HUES64 (cell line): ENCODE measurements at regions not wholly inside any gene's neighbourhood (a gene's known extent, or its start where the extent isn't known, plus 50 kb on each side); places are given as distances from the start of the nearest gene placed in this dataset.

Experiments
- H3K27ac ChIP-seq: 2 replicates; pipeline ENCODE4 v1.7.0; 2013; ENCODE audit warnings: low read depth, low read length, inconsistent platforms
- H3K27me3 ChIP-seq: 2 replicates; pipeline ENCODE4 v1.6.1; 2013; ENCODE audit warnings: mild to moderate bottlenecking, low read length; ENCODE audit not compliant: insufficient read depth
- H3K36me3 ChIP-seq: 2 replicates; pipeline ENCODE4 v1.6.1; 2013; ENCODE audit warnings: mild to moderate bottlenecking, low read length; ENCODE audit not compliant: insufficient read depth
- H3K4me1 ChIP-seq: 2 replicates; pipeline ENCODE4 v1.6.1; 2013; ENCODE audit warnings: mild to moderate bottlenecking, low read length, moderate library complexity; ENCODE audit not compliant: insufficient read depth
- H3K4me3 ChIP-seq: 2 replicates; pipeline ENCODE4 v1.5.1; 2013; ENCODE audit warnings: mild to moderate bottlenecking, low read length, moderate library complexity
- H3K9ac ChIP-seq: 2 replicates; pipeline ENCODE4 v1.6.1; 2013; ENCODE audit warnings: mild to moderate bottlenecking, low read depth, low read length
- H3K9me3 ChIP-seq: 2 replicates; pipeline ENCODE4 v1.6.1; 2013; ENCODE audit warnings: low read depth, low read length; ENCODE audit not compliant: insufficient read depth
- WGBS: fragments of 150-250, 120-280 bp; methylation state at CpG from one replicate; pipeline ENCODE4 v1.1.7; 2013; ENCODE audit warnings: missing lambda C conversion rate; 5-methylcytosine and 5-hydroxymethylcytosine counted together

DNA sequence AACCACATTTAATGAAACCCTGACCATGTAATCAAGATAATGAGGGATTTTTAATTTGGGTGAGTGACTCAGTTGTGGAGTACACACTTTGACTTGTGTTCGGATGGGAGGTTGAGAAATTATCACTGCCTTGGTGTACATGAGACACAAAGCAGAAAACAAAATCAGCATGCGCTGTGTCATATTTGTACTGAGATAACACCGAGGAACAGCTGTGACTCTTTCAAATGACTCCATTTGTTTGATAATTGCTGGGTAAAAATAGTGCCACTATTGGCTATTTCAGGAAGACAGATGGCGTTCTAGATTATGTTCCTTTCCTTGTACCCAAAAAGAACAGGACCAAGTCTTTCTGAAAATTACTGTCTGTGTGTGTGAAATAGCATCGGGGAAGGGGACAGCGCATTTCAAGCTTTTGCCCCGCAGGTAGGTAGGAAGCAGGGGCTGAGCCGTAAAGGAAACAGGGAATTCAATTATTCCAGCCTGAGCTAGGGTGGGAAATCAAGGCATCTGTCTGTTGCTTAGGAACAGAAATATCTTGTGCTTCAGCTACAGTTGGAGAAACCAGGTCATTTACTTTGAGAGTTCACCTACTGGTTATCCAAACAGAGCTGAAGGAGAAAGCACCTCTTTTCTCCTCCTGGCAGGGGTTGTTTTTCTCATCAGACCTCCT is 114.3 kb downstream of the SNAPC1 start:
- Histone ChIP-seq H3K4me3 (no peak overlapping the region), H3K27me3 (no peaks in the 10 kb centered on the region), H3K9ac (no peak overlapping the region), H3K27ac (no peak overlapping the region), H3K36me3 (no peaks in the 10 kb centered on the region), H3K9me3 (no peaks in the 10 kb centered on the region), H3K4me1 (no peaks in the 10 kb centered on the region)
- 92% methylated on average over 8 of the region's 8 CpGs for WGBS

- WGBS, result 87% methylated on average over 6 of the region's 6 CpGs
- H3K27me3 ChIP-seq, result no peaks in the 10 kb centered on the region
These were observed 114.8 kb downstream of the SNAPC1 start for GRCh38 chr14:61877035-61877390.

GRCh38 chr14:61877768-61878167 is 115.5 kb downstream of the SNAPC1 start:
- H3K36me3 ChIP-seq, result no peaks in the 10 kb centered on the region
- H3K27ac ChIP-seq, result no peak overlapping the region
- no peaks in the 10 kb centered on the region for H3K9me3 ChIP-seq
- H3K4me3 ChIP-seq, result no peak overlapping the region
- H3K27me3 ChIP-seq, result no peaks in the 10 kb centered on the region
- WGBS, result 91% methylated on average over 5 of the region's 5 CpGs
- no peak overlapping the region for H3K9ac ChIP-seq
- no peaks in the 10 kb centered on the region for H3K4me1 ChIP-seq

More at GRCh38 chr14:61877035-61877390, 114.8 kb downstream of the SNAPC1 start:
- no peaks in the 10 kb centered on the region for H3K9me3 ChIP-seq
- no peaks in the 10 kb centered on the region for H3K36me3 ChIP-seq
- no peak overlapping the region for H3K4me3 ChIP-seq
- no peak overlapping the region for H3K27ac ChIP-seq
- no peaks in the 10 kb centered on the region for H3K4me1 ChIP-seq
- no peak overlapping the region for H3K9ac ChIP-seq

GRCh38 chr14:61878931-61879330 is 116.7 kb downstream of the SNAPC1 start:
- Histone ChIP-seq H3K4me3 (no peak overlapping the region), H3K4me1 (no peaks in the 10 kb centered on the region), H3K27ac (no peak overlapping the region), H3K27me3 (no peaks in the 10 kb centered on the region), H3K9me3 (no peaks in the 10 kb centered on the region), H3K36me3 (no peaks in the 10 kb centered on the region), H3K9ac (no peak overlapping the region)
- WGBS, result 91% methylated on average over 1 of the region's 1 CpG

- H3K9ac ChIP-seq, result no peak overlapping the region
- no peaks in the 10 kb centered on the region for H3K36me3 ChIP-seq
- H3K4me1 ChIP-seq, result no peaks in the 10 kb centered on the region
- H3K27ac ChIP-seq, result no peak overlapping the region
- no peaks in the 10 kb centered on the region for H3K9me3 ChIP-seq
- no peak overlapping the region for H3K4me3 ChIP-seq
- 88% methylated on average over 1 of the region's 1 CpG for WGBS
- no peaks in the 10 kb centered on the region for H3K27me3 ChIP-seq
These were observed 118.8 kb downstream of the SNAPC1 start for GRCh38 chr14:61881046-61881445.

DNA sequence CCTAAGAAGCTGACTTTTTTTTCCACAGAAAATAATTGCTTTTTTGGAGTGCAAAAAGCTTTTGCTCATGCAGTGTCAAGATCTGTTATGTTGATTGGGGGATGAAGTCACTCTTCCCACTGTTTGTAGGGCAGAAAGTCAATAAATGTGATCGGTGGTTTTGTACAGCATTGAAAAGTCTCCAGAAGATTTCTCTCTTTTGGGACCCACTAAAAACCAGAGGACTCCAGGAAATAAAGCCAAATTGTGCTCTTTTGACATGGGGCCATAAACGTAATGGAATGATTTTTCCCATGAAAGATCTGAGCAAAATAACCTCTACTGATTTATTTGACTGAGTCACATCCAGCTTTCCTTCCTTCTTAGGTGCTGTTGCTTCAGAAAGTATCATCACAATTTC is 122.5 kb downstream of the SNAPC1 start:
- Histone ChIP-seq H3K9ac (no peak overlapping the region), H3K36me3 (no peaks in the 10 kb centered on the region), H3K4me3 (no peak overlapping the region), H3K4me1 (peaks cover 2% of the 10 kb centered on the region; the same call in 1 of the 2 replicates), H3K27me3 (no peaks in the 10 kb centered on the region), H3K9me3 (no peaks in the 10 kb centered on the region), H3K27ac (no peak overlapping the region)
- WGBS, result 91% methylated on average over 2 of the region's 2 CpGs

GRCh38 chr14:61885203-61885961 is 123.2 kb downstream of the SNAPC1 start:
- Histone ChIP-seq H3K36me3 (no peaks in the 10 kb centered on the region), H3K27ac (no peak overlapping the region), H3K4me3 (no peak overlapping the region), H3K9ac (no peak overlapping the region), H3K4me1 (peaks cover 5% of the 10 kb centered on the region; the same call in 1 of the 2 replicates), H3K27me3 (no peaks in the 10 kb centered on the region), H3K9me3 (no peaks in the 10 kb centered on the region)
- 95% methylated on average over 1 of the region's 2 CpGs for WGBS

DNA sequence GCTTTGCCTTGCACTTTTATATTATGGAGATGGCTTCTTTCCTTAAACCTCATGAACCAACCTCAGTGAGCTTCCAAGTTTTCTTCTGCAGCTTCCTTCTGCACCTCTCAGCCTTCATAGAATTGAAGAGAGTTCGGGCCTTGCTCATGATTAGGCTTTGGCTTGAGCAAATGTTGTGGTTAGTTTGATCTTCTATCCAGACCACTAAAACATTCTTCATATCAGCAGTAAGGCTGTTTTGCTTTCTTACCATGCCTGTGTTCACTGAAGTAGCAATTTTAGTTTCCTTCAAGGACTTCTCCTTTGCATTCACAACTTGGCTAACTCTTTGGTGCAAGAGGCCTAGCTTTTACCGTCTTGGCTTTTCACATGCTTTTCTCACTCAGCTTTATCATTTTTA is 125.4 kb downstream of the SNAPC1 start:
- Histone ChIP-seq H3K4me3 (no peak overlapping the region), H3K27ac (no peak overlapping the region), H3K9ac (no peak overlapping the region), H3K36me3 (no peaks in the 10 kb centered on the region), H3K9me3 (no peaks in the 10 kb centered on the region), H3K27me3 (no peaks in the 10 kb centered on the region), H3K4me1 (peaks cover 16% of the 10 kb centered on the region)
- 100% methylated on average over 1 of the region's 2 CpGs for WGBS

DNA sequence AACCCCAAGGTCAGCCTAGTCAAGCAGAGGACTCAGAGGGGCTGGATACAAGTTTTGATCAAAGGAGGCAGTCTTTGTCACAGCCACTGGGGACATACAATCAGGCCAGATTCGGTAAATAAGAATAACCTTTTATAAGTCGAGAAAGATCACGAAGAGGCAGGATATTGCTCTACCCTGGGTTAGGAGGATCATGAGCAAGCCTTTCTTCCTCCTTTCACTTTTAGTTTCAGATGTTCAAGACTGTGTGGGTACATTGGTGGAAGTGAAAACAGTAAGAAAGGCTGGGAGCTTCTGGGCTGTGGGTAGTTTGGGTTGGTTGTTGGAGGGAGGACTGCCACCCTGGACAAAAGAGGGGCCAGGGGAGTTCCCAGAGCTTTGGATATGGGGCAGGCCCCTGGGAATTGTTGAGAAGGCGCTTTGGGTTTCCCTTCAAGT is 127.7 kb downstream of the SNAPC1 start:
- Histone ChIP-seq H3K4me3 (no peak overlapping the region), H3K9me3 (no peaks in the 10 kb centered on the region), H3K27ac (no peak overlapping the region), H3K4me1 (peaks cover 16% of the 10 kb centered on the region), H3K9ac (no peak overlapping the region), H3K36me3 (no peaks in the 10 kb centered on the region), H3K27me3 (no peaks in the 10 kb centered on the region)
- 70% methylated on average over 4 of the region's 4 CpGs for WGBS

DNA sequence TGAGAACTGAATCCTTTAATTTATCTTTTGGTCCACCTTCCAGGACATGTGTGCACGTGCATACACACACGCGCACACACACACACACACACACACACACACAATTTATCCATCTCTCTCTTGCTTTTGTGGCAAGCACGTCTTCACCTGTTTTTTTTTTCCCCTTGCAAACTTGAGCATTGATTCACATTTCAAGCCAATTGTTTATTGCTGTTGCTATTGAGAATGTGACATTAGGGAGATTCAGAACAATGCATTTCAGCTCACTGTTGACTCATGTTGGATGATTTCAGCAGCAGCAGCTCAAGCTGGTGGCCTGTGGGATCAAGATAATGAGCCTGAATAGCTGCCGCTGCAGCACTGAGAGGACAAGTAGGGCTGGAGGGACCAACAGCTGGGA is 128.9 kb downstream of the SNAPC1 start:
- H3K27me3 ChIP-seq, result no peaks in the 10 kb centered on the region
- no peaks in the 10 kb centered on the region for H3K36me3 ChIP-seq
- WGBS, result 71% methylated on average over 5 of the region's 5 CpGs
- no peak overlapping the region for H3K27ac ChIP-seq
- no peaks in the 10 kb centered on the region for H3K9me3 ChIP-seq
- H3K9ac ChIP-seq, result no peak overlapping the region
- H3K4me1 ChIP-seq, result peaks cover 16% of the 10 kb centered on the region
- H3K4me3 ChIP-seq, result no peak overlapping the region

- Histone ChIP-seq H3K27ac (no peak overlapping the region), H3K9ac (no peak overlapping the region), H3K36me3 (no peaks in the 10 kb centered on the region), H3K9me3 (no peaks in the 10 kb centered on the region), H3K27me3 (no peaks in the 10 kb centered on the region), H3K4me1 (peaks cover 16% of the 10 kb centered on the region), H3K4me3 (no peak overlapping the region)
- 89% methylated on average over 4 of the region's 4 CpGs for WGBS
These were observed 129.6 kb downstream of the SNAPC1 start for GRCh38 chr14:61891810-61892209.
